HCT116 (cell line): ENCODE measurements at regions not wholly inside any gene's neighbourhood (a gene's known extent, or its start where the extent isn't known, plus 50 kb on each side); places are given as distances from the start of the nearest gene placed in this dataset.

Experiments
- ATAC-seq: fragments of 200-7000 bp; cut with Tn5 transposase; 2 replicates; pipeline ENCODE4 v1.9.1; 2020; ENCODE audit warnings: mild to moderate bottlenecking, moderate library complexity
- BruUV-seq: library from RNA; stranded (reverse); fragments of 400-500 nt; replicated peaks from 2 replicates; lab custom pipeline; 2021; lab: Mats Ljungman, UMichigan
- CTCF ChIA-PET: fragments of 300-600 bp; sonication (Branson Sonifier 250); formaldehyde crosslinking; loops from one replicate; lab custom pipeline; 2021; ENCODE audit warnings: antibody characterized with exemption; lab: Charles Lee
- POLR2A ChIA-PET: fragments of 300-600, 350-600 bp; sonication (Branson Sonifier 250); formaldehyde crosslinking; loops from one replicate; lab custom pipeline; 2021; ENCODE audit warnings: antibody characterized with exemption; lab: Charles Lee
- RAD21 ChIA-PET, 2 experiments: fragments of 300-600 bp; sonication (Branson Sonifier 250); formaldehyde crosslinking; loops; one replicate each; lab custom pipeline; 2023; ENCODE audit warnings: low total read pairs in 2 of 2; ENCODE audit not compliant: uncharacterized antibody in 2 of 2, unreplicated experiment in 2 of 2, low non-redundant PET in 1 of 2; lab: Charles Lee
- DNase-seq: peaks from one replicate; pipeline ENCODE4 v3.0.0-alpha.2; 2010; ENCODE audit warnings: low read depth, low spot score
- H2AFZ ChIP-seq: fragments of 200-600 bp; shearing (Covaris generic), sonication (generic); 2 replicates; pipeline ENCODE4 v1.6.1; 2017; ENCODE audit warnings: low read depth, mixed run types, mixed read lengths, antibody characterized with exemption, low read length; ENCODE audit not compliant: poor library complexity, severe bottlenecking
- H3K27ac ChIP-seq: 2 replicates; pipeline ENCODE4 v1.5.1; 2012; ENCODE audit warnings: low read depth, low read length
- H3K27me3 ChIP-seq: fragments of 200-600 bp; sonication (generic); 2 replicates; pipeline ENCODE4 v1.6.1; 2016; ENCODE audit warnings: mixed run types, low read length, mixed read lengths; ENCODE audit not compliant: insufficient read depth
- H3K36me3 ChIP-seq, 2 experiments: fragments of 200-500 bp in 1 of 2; fragments of 200-600 bp in 1 of 2; sonication (Bioruptor generic) in 1 of 2; sonication (generic) in 1 of 2; 2 replicates each; pipeline versions ENCODE4 v1.5.1 to v1.6.1; 2014 to 2016; ENCODE audit warnings: low read length in 2 of 2, inconsistent platforms in 1 of 2, mixed read lengths in 1 of 2, mixed run types in 1 of 2; ENCODE audit not compliant: insufficient read depth in 2 of 2, control insufficient read depth in 1 of 2
- H3K4me1 ChIP-seq, 2 experiments: fragments of 200-600 bp in 1 of 2; sonication (generic) in 1 of 2; 2 replicates each; pipeline versions ENCODE4 v1.5.1 to v1.6.1; 2012 to 2017; ENCODE audit warnings: low read length in 2 of 2, inconsistent platforms in 1 of 2, mild to moderate bottlenecking in 1 of 2, mixed read lengths in 1 of 2, mixed run types in 1 of 2, moderate library complexity in 1 of 2; ENCODE audit not compliant: insufficient read depth in 2 of 2, control insufficient read depth in 1 of 2
- H3K4me2 ChIP-seq: fragments of 200-600 bp; sonication (generic); 2 replicates; pipeline ENCODE4 v1.6.1; 2017; ENCODE audit warnings: mixed run types, low read length, mixed read lengths
- H3K4me3 ChIP-seq, 2 experiments: fragments of 200-600 bp in 1 of 2; sonication (generic) in 1 of 2; replicated peaks in 1 of 2; 2 replicates each; pipeline ENCODE4 v1.5.1; 2011 to 2016; ENCODE audit warnings: low read length in 2 of 2, control low read depth in 1 of 2, low read depth in 1 of 2, mild to moderate bottlenecking in 1 of 2, mixed read lengths in 1 of 2, mixed run types in 1 of 2
- H3K79me2 ChIP-seq: fragments of 200-600 bp; sonication (generic); 2 replicates; pipeline ENCODE4 v1.6.1; 2017; ENCODE audit warnings: mild to moderate bottlenecking, mixed run types, low read length, moderate library complexity, mixed read lengths; ENCODE audit not compliant: insufficient read depth
- H3K9ac ChIP-seq: fragments of 200-600 bp; sonication (generic); 2 replicates; pipeline ENCODE4 v1.6.1; 2016; ENCODE audit warnings: low read length, mixed read lengths
- H3K9me2 ChIP-seq: fragments of 200-600 bp; sonication (generic), shearing (Covaris generic); 2 replicates; pipeline ENCODE4 v1.6.1; 2017; ENCODE audit warnings: mixed run types, mild to moderate bottlenecking, moderate library complexity; ENCODE audit not compliant: insufficient read depth
- H3K9me3 ChIP-seq, 2 experiments: fragments of 200-500 bp in 1 of 2; fragments of 200-600 bp in 1 of 2; sonication (Bioruptor generic) in 1 of 2; sonication (generic) in 1 of 2; 2 replicates each; pipeline ENCODE4 v1.6.1; 2014 to 2017; ENCODE audit warnings: low read length in 2 of 2, mixed read lengths in 2 of 2, inconsistent platforms in 1 of 2, low read depth in 1 of 2, mild to moderate bottlenecking in 1 of 2, mixed run types in 1 of 2, moderate library complexity in 1 of 2; ENCODE audit not compliant: control insufficient read depth in 1 of 2, insufficient read depth in 1 of 2
- H4K20me1 ChIP-seq: fragments of 200-600 bp; sonication (generic), shearing (Covaris generic); 2 replicates; pipeline ENCODE4 v1.6.1; 2017; ENCODE audit warnings: mixed run types, mild to moderate bottlenecking, moderate library complexity; ENCODE audit not compliant: insufficient read depth
- CEBPB ChIP-seq: IDR thresholded peaks from 2 replicates; pipeline ENCODE4 v1.6.1; 2012; ENCODE audit warnings: low read depth
- EZH2 ChIP-seq: fragments of 200-600 bp; sonication (generic); IDR thresholded peaks from 2 replicates; pipeline ENCODE4 v1.6.1; 2017; ENCODE audit warnings: antibody characterized with exemption, mixed run types
- EZH2phosphoT487 ChIP-seq: fragments of 200-600 bp; IDR thresholded peaks from 2 replicates; pipeline ENCODE4 v1.6.1; 2018; ENCODE audit warnings: antibody characterized with exemption, borderline replicate concordance
- JUND ChIP-seq: IDR thresholded peaks from 2 replicates; pipeline ENCODE4 v1.6.1; 2012
- POLR2A ChIP-seq: IDR thresholded peaks from 2 replicates; pipeline ENCODE4 v1.7.0; 2011; ENCODE audit warnings: borderline replicate concordance; ENCODE audit not compliant: insufficient read depth, insufficient read length; ENCODE audit errors: extremely low read depth
- POLR2AphosphoS5 ChIP-seq: IDR thresholded peaks from 2 replicates; pipeline ENCODE4 v1.6.1; 2011; ENCODE audit warnings: mild to moderate bottlenecking, low read depth, low read length, moderate library complexity
- RAD21 ChIP-seq: IDR thresholded peaks from 2 replicates; pipeline ENCODE4 v1.6.1; 2012; ENCODE audit warnings: low read depth, mild to moderate bottlenecking
- SIN3A ChIP-seq: IDR thresholded peaks from 2 replicates; pipeline ENCODE4 v1.6.1; 2012; ENCODE audit warnings: low read depth
- SP1 ChIP-seq: IDR thresholded peaks from 2 replicates; pipeline ENCODE4 v1.6.1; 2012; ENCODE audit warnings: low read depth
- TCF7L2 ChIP-seq: IDR thresholded peaks from 2 replicates; pipeline ENCODE4 v1.7.0; 2011; ENCODE audit warnings: borderline replicate concordance, inconsistent platforms; ENCODE audit not compliant: insufficient read depth, insufficient read length; ENCODE audit errors: extremely low read depth
- ZFX ChIP-seq: fragments of 450-650 bp; IDR thresholded peaks from 2 replicates; pipeline ENCODE4 v1.6.1; 2017
- intact Hi-C: fragments of 100-400 bp; cut with micrococcal nuclease; formaldehyde crosslinking; loops from 2 replicates; pipeline ENCODE4 v1.10.0; 2022
- TF ChIP-seq, protein P1 (sequence below): IDR thresholded peaks from 2 replicates; pipeline ENCODE4 v1.6.1; 2012; ENCODE audit warnings: low read depth
- TF ChIP-seq, protein P2 (sequence below): IDR thresholded peaks from 2 replicates; pipeline ENCODE4 v1.6.1; 2011; ENCODE audit warnings: mild to moderate bottlenecking, low read length, moderate library complexity; ENCODE audit not compliant: insufficient replicate concordance; ENCODE audit errors: extremely low read depth

DNA sequence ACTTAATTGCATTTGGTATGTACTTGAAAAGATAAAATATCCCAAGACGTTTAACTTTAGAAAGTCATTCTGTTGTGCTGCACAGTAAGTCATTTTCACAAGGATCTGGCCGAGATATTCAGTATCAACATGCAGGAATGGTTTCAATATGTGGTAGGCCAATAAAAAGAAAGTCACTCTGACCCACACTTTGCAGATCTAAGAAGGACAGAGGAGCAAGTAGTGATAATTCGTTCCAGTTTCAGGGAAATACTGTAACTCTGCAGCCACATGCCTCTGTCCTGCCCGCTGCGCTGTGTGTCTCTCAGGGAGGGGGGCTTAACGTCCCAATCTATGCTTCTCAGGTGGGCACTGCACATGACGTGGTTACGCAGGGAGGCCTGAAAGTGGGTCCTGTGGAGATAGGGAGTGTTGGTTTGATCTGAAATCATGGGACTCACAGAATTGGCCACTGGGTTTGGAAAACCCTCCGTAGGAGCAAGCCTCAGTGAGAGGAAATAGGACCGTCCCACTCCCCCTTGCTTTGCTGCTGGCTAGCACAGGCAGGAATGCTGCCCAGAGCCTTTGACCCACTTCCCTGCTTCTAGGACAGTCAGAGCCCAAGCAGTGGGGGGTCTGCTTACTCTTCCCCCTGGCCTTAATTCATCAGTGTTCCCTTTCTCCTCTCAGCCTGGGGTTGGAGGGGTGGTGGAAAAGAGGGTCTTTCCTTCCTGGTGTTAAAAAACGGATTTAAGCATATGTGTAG, 314.7 kb upstream of the SPRED2 start:
- no peaks in the 10 kb centered on the region for H4K20me1 ChIP-seq
- H3K27ac ChIP-seq: no peak overlapping the region
- H3K27me3 ChIP-seq: peaks cover 2% of the 10 kb centered on the region; the same call in 1 of the 2 replicates
- intact Hi-C loops: no loop called here
- no TSS peak for BruUV-seq
- H3K4me2 ChIP-seq: no peak overlapping the region
- H3K9me2 ChIP-seq: no peaks in the 10 kb centered on the region
- ChIA-PET CTCF (no interaction called here), RAD21 (no interaction called here), POLR2A (no interaction called here)
- no peaks in the 10 kb centered on the region for H3K79me2 ChIP-seq
- no peaks in the 10 kb centered on the region for H3K9me3 ChIP-seq
- H3K9ac ChIP-seq: no peak overlapping the region
- TF ChIP-seq, protein P1, sequence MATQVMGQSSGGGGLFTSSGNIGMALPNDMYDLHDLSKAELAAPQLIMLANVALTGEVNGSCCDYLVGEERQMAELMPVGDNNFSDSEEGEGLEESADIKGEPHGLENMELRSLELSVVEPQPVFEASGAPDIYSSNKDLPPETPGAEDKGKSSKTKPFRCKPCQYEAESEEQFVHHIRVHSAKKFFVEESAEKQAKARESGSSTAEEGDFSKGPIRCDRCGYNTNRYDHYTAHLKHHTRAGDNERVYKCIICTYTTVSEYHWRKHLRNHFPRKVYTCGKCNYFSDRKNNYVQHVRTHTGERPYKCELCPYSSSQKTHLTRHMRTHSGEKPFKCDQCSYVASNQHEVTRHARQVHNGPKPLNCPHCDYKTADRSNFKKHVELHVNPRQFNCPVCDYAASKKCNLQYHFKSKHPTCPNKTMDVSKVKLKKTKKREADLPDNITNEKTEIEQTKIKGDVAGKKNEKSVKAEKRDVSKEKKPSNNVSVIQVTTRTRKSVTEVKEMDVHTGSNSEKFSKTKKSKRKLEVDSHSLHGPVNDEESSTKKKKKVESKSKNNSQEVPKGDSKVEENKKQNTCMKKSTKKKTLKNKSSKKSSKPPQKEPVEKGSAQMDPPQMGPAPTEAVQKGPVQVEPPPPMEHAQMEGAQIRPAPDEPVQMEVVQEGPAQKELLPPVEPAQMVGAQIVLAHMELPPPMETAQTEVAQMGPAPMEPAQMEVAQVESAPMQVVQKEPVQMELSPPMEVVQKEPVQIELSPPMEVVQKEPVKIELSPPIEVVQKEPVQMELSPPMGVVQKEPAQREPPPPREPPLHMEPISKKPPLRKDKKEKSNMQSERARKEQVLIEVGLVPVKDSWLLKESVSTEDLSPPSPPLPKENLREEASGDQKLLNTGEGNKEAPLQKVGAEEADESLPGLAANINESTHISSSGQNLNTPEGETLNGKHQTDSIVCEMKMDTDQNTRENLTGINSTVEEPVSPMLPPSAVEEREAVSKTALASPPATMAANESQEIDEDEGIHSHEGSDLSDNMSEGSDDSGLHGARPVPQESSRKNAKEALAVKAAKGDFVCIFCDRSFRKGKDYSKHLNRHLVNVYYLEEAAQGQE: no peak
- no peak for TF ChIP-seq EZH2phosphoT487
- no peak for TF ChIP-seq ZFX
- TF ChIP-seq SP1: no peak
- no peak for TF ChIP-seq POLR2AphosphoS5
- TF ChIP-seq SIN3A: no peak
- TF ChIP-seq JUND: no peak
- no peak for TF ChIP-seq EZH2
- no peak for TF ChIP-seq TCF7L2
- TF ChIP-seq POLR2A: no peak
- no peak for TF ChIP-seq RAD21
- TF ChIP-seq, protein P2, sequence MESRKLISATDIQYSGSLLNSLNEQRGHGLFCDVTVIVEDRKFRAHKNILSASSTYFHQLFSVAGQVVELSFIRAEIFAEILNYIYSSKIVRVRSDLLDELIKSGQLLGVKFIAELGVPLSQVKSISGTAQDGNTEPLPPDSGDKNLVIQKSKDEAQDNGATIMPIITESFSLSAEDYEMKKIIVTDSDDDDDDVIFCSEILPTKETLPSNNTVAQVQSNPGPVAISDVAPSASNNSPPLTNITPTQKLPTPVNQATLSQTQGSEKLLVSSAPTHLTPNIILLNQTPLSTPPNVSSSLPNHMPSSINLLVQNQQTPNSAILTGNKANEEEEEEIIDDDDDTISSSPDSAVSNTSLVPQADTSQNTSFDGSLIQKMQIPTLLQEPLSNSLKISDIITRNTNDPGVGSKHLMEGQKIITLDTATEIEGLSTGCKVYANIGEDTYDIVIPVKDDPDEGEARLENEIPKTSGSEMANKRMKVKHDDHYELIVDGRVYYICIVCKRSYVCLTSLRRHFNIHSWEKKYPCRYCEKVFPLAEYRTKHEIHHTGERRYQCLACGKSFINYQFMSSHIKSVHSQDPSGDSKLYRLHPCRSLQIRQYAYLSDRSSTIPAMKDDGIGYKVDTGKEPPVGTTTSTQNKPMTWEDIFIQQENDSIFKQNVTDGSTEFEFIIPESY: no peak
- no peak for TF ChIP-seq CEBPB
- no peaks in the 10 kb centered on the region for H3K36me3 ChIP-seq
- no peak for ATAC-seq
- no peak overlapping the region for H2AFZ ChIP-seq
- no peak overlapping the region for H3K4me3 ChIP-seq
- no peak for DNase-seq
- H3K4me1 ChIP-seq: no peaks in the 10 kb centered on the region
